ENCODE measurements at regions not wholly inside any gene's neighbourhood (a gene's known extent, or its start where the extent isn't known, plus 50 kb on each side); places are given as distances from the start of the nearest gene placed in this dataset.

DNA sequence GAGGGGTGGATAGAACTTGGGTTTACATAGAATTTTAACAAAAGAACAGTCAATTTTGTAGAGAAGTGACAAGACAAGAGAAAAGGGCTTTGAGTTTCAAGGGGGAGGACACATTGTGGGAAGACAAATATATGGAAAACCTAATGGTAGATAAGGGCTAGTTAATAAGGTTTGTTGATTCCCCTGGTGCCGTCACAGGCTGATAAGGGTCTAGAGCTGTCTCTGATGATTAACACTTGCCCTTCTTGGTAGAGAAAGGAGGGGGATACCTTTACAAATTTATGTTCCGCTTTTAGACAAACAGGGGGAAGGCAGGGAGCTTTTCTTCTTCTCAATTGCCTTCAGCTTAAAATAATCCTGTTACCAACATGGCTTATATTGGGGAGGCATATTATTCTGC lies 124.3 kb downstream of the ETS2 start:
- TF ChIP-seq, protein P1, sequence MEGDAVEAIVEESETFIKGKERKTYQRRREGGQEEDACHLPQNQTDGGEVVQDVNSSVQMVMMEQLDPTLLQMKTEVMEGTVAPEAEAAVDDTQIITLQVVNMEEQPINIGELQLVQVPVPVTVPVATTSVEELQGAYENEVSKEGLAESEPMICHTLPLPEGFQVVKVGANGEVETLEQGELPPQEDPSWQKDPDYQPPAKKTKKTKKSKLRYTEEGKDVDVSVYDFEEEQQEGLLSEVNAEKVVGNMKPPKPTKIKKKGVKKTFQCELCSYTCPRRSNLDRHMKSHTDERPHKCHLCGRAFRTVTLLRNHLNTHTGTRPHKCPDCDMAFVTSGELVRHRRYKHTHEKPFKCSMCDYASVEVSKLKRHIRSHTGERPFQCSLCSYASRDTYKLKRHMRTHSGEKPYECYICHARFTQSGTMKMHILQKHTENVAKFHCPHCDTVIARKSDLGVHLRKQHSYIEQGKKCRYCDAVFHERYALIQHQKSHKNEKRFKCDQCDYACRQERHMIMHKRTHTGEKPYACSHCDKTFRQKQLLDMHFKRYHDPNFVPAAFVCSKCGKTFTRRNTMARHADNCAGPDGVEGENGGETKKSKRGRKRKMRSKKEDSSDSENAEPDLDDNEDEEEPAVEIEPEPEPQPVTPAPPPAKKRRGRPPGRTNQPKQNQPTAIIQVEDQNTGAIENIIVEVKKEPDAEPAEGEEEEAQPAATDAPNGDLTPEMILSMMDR (IDR thresholded peaks at IDR 0.05): no peak
- TF ChIP-seq POLR2A (IDR thresholded peaks at IDR 0.05): no peak
